Activated T-cell treated with anti-CD3 and anti-CD28 coated beads, Interleukin-2, amount 50 U/mL, for 72 hours (primary cell): ENCODE measurements at regions not wholly inside any gene's neighbourhood (a gene's known extent, or its start where the extent isn't known, plus 50 kb on each side); places are given as distances from the start of the nearest gene placed in this dataset.
"Not testable (repeated sequence)": the region's sequence is repeated elsewhere in the genome, so short reads cannot be mapped to it uniquely, and the experiment has no call there.

Source experiments
- ATAC-seq, 2 donors: fragments of 150-1000 bp; cut with Tn5 transposase; replicated peaks in 1 of 2; 2 replicates each; pipeline ENCODE4 v1.10.0; 2021; ENCODE audit warnings: moderate library complexity in 2 of 2, mild to moderate bottlenecking in 1 of 2
- DNase-seq, 2 donors: peaks; one replicate each; pipeline ENCODE4 v3.0.0; 2021 to 2022; ENCODE audit warnings: mixed read lengths in 1 of 2
- H3K27ac Mint-ChIP-seq: one replicate; pipeline ENCODE4 v1.8.0; 2022; ENCODE audit warnings: mild to moderate bottlenecking, moderate library complexity, mixed read lengths
- H3K27me3 Mint-ChIP-seq: one replicate; pipeline ENCODE4 v1.8.0; 2022; ENCODE audit warnings: low read depth, mixed read lengths
- H3K36me3 Mint-ChIP-seq, 2 donors: one replicate each; pipeline ENCODE4 v1.8.0; 2022; ENCODE audit warnings: mixed read lengths in 2 of 2, mild to moderate bottlenecking in 1 of 2; ENCODE audit not compliant: insufficient read depth in 2 of 2
- H3K4me1 Mint-ChIP-seq: one replicate; pipeline ENCODE4 v1.8.0; 2022; ENCODE audit warnings: low read depth, mixed read lengths
- H3K4me3 Mint-ChIP-seq, 2 donors: one replicate each; pipeline ENCODE4 v1.8.0; 2022; ENCODE audit warnings: mild to moderate bottlenecking in 2 of 2, mixed read lengths in 2 of 2, moderate library complexity in 2 of 2
- H3K9me3 Mint-ChIP-seq, 2 donors: one replicate each; pipeline ENCODE4 v1.8.0; 2022; ENCODE audit warnings: mixed read lengths in 2 of 2

- no peak for ATAC-seq
- H3K4me3 Mint-ChIP-seq, result no peak overlapping the region
- H3K36me3 Mint-ChIP-seq, result no peaks in the 10 kb centered on the region
- peaks cover 19% of the 10 kb centered on the region for H3K27me3 Mint-ChIP-seq
- no peak for DNase-seq
- no peaks in the 10 kb centered on the region for H3K9me3 Mint-ChIP-seq
- H3K27ac Mint-ChIP-seq, result no peak overlapping the region
- H3K4me1 Mint-ChIP-seq, result no peaks in the 10 kb centered on the region
These were observed 154.6 kb downstream of the FOXD2 start for GRCh38 chr1:47592296-47593012.

GRCh38 chr1:47593013-47593568, 155.2 kb downstream of the FOXD2 start:
- no peaks in the 10 kb centered on the region for H3K4me1 Mint-ChIP-seq
- no peaks in the 10 kb centered on the region for H3K9me3 Mint-ChIP-seq
- ATAC-seq (no peak), DNase-seq (no peak)
- H3K27me3 Mint-ChIP-seq, result peaks cover 19% of the 10 kb centered on the region
- H3K4me3 Mint-ChIP-seq, result no peak overlapping the region
- no peak overlapping the region for H3K27ac Mint-ChIP-seq
- no peaks in the 10 kb centered on the region for H3K36me3 Mint-ChIP-seq

GRCh38 chr1:47593598-47594285, 155.9 kb downstream of the FOXD2 start:
- no peaks in the 10 kb centered on the region for H3K9me3 Mint-ChIP-seq

GRCh38 chr1:47594627-47595026, 156.8 kb downstream of the FOXD2 start:
- Mint-ChIP-seq H3K9me3 (peaks cover 3 to 4% of the 10 kb centered on the region in 2 donors), H3K27me3 (peaks cover 32% of the 10 kb centered on the region), H3K27ac (no peak overlapping the region), H3K36me3 (peaks cover 1 to 5% of the 10 kb centered on the region in 2 donors), H3K4me1 (no peaks in the 10 kb centered on the region), H3K4me3 (no peak overlapping the region)
- ATAC-seq, result no peak
- no peak for DNase-seq

More at GRCh38 chr1:47593598-47594285, 155.9 kb downstream of the FOXD2 start:
- no peak overlapping the region for H3K27ac Mint-ChIP-seq
- peaks cover 25% of the 10 kb centered on the region for H3K27me3 Mint-ChIP-seq
- no peaks in the 10 kb centered on the region for H3K36me3 Mint-ChIP-seq
- DNase-seq (no peak), ATAC-seq (no peak)
- H3K4me3 Mint-ChIP-seq, result no peak overlapping the region
- H3K4me1 Mint-ChIP-seq, result no peaks in the 10 kb centered on the region

GRCh38 chr1:47596328-47596727, 158.5 kb downstream of the FOXD2 start:
- H3K9me3 Mint-ChIP-seq, result peaks cover 3 to 5% of the 10 kb centered on the region in 2 donors
- ATAC-seq, result no peak
- no peak overlapping the region for H3K4me3 Mint-ChIP-seq
- H3K4me1 Mint-ChIP-seq, result no peaks in the 10 kb centered on the region
- H3K36me3 Mint-ChIP-seq, result peaks cover 1 to 8% of the 10 kb centered on the region in 2 donors
- no peak for DNase-seq
- peaks cover 32% of the 10 kb centered on the region for H3K27me3 Mint-ChIP-seq
- no peak overlapping the region for H3K27ac Mint-ChIP-seq

GRCh38 chr1:47598357-47598756, 160.5 kb downstream of the FOXD2 start:
- Mint-ChIP-seq H3K4me1 (no peaks in the 10 kb centered on the region), H3K36me3 (peaks cover 5 to 16% of the 10 kb centered on the region in 2 donors), H3K27me3 (peaks cover 28% of the 10 kb centered on the region), H3K4me3 (no peak overlapping the region), H3K27ac (no peak overlapping the region), H3K9me3 (peaks cover 7 to 10% of the 10 kb centered on the region in 2 donors)
- ATAC-seq, result no peak
- no peak for DNase-seq

GRCh38 chr1:47599777-47600176, 161.9 kb downstream of the FOXD2 start:
- Mint-ChIP-seq H3K4me3 (no peak overlapping the region), H3K4me1 (no peaks in the 10 kb centered on the region), H3K27ac (no peak overlapping the region), H3K9me3 (peaks cover 7 to 11% of the 10 kb centered on the region in 2 donors), H3K27me3 (peaks cover 19% of the 10 kb centered on the region), H3K36me3 (peaks cover 5 to 17% of the 10 kb centered on the region in 2 donors)
- DNase-seq (no peak), ATAC-seq (no peak)

GRCh38 chr1:47602491-47602890, 164.6 kb downstream of the FOXD2 start:
- not testable (repeated sequence) for H3K4me1 Mint-ChIP-seq, H3K27ac Mint-ChIP-seq, ATAC-seq, H3K4me3 Mint-ChIP-seq, DNase-seq
- H3K9me3 Mint-ChIP-seq, result peaks cover 11 to 12% of the 10 kb centered on the region in 2 donors
- peaks cover 8 to 17% of the 10 kb centered on the region in 2 donors for H3K36me3 Mint-ChIP-seq
- H3K27me3 Mint-ChIP-seq, result peaks cover 14% of the 10 kb centered on the region

- H3K27ac Mint-ChIP-seq, H3K4me3 Mint-ChIP-seq, H3K4me1 Mint-ChIP-seq, H3K9me3 Mint-ChIP-seq, H3K36me3 Mint-ChIP-seq, DNase-seq, ATAC-seq, H3K27me3 Mint-ChIP-seq: not testable (repeated sequence)
These were observed 167.0 kb downstream of the FOXD2 start for GRCh38 chr1:47604869-47605268.

GRCh38 chr1:47608296-47608875, 170.5 kb downstream of the FOXD2 start:
- peaks cover 15% of the 10 kb centered on the region for H3K27me3 Mint-ChIP-seq
- H3K27ac Mint-ChIP-seq, result no peak overlapping the region
- H3K4me3 Mint-ChIP-seq, result no peak overlapping the region
- H3K4me1 Mint-ChIP-seq, result no peaks in the 10 kb centered on the region
- H3K36me3 Mint-ChIP-seq, result peaks cover 1 to 3% of the 10 kb centered on the region in 2 donors
- DNase-seq, result no peak
- H3K9me3 Mint-ChIP-seq, result peaks cover 2 to 4% of the 10 kb centered on the region in 2 donors
- ATAC-seq, result no peak

GRCh38 chr1:47611992-47612391, 174.1 kb downstream of the FOXD2 start:
- Mint-ChIP-seq H3K27me3 (peaks cover 26% of the 10 kb centered on the region), H3K4me1 (no peaks in the 10 kb centered on the region), H3K9me3 (peaks cover 0 to 1% of the 10 kb centered on the region in 2 donors), H3K27ac (no peak overlapping the region), H3K4me3 (no peak overlapping the region), H3K36me3 (no peaks in the 10 kb centered on the region)
- DNase-seq, result no peak
- no peak for ATAC-seq

- DNase-seq (no peak), ATAC-seq (no peak)
- Mint-ChIP-seq H3K27ac (no peak overlapping the region), H3K27me3 (peaks cover 33% of the 10 kb centered on the region), H3K4me3 (no peak overlapping the region), H3K9me3 (no peaks in the 10 kb centered on the region), H3K4me1 (no peaks in the 10 kb centered on the region), H3K36me3 (no peaks in the 10 kb centered on the region)
These were observed 175.0 kb downstream of the FOXD2 start for GRCh38 chr1:47612819-47613218.

GRCh38 chr1:47616036-47616435, 178.2 kb downstream of the FOXD2 start:
- Mint-ChIP-seq H3K4me1 (no peaks in the 10 kb centered on the region), H3K4me3 (no peak overlapping the region), H3K27me3 (peaks cover 24% of the 10 kb centered on the region), H3K9me3 (no peaks in the 10 kb centered on the region), H3K36me3 (no peaks in the 10 kb centered on the region), H3K27ac (no peak overlapping the region)
- DNase-seq (no peak), ATAC-seq (no peak)
